SU-DHL-6 (cell line): ENCODE measurements at regions not wholly inside any gene's neighbourhood (a gene's known extent, or its start where the extent isn't known, plus 50 kb on each side); places are given as distances from the start of the nearest gene placed in this dataset.
"Not testable (repeated sequence)": the region's sequence is repeated elsewhere in the genome, so short reads cannot be mapped to it uniquely, and the experiment has no call there.

Experiments used
- H2AFZ ChIP-seq: fragments of 200-600 bp; sonication (generic); 2 replicates; pipeline ENCODE4 v1.6.1; 2014; ENCODE audit warnings: low read depth, mild to moderate bottlenecking, moderate library complexity, mixed read lengths, antibody characterized with exemption, low read length; ENCODE audit not compliant: severe bottlenecking
- H3F3A ChIP-seq: fragments of 200-600 bp; shearing (Covaris generic); 2 replicates; pipeline ENCODE4 v1.6.0; 2016; ENCODE audit warnings: antibody characterized with exemption, mild to moderate bottlenecking; ENCODE audit not compliant: insufficient read depth
- H3K27ac ChIP-seq: fragments of 200-600 bp; sonication (generic); 2 replicates; pipeline ENCODE4 v1.5.1; 2016; ENCODE audit warnings: low read depth, mild to moderate bottlenecking, low read length, moderate library complexity, mixed read lengths
- H3K27me3 ChIP-seq: fragments of 200-600 bp; sonication (generic), shearing (Covaris generic); 2 replicates; pipeline ENCODE4 v1.6.0; 2014; ENCODE audit warnings: mild to moderate bottlenecking, low read length
- H3K36me3 ChIP-seq: fragments of 200-600 bp; sonication (generic); 2 replicates; pipeline ENCODE4 v1.6.1; 2014; ENCODE audit warnings: mild to moderate bottlenecking, low read length, mixed read lengths
- H3K4me2 ChIP-seq: fragments of 300-600, 200-600 bp; shearing (Covaris generic), sonication (generic); 2 replicates; pipeline ENCODE4 v1.6.0; 2014; ENCODE audit warnings: low read length, low read depth, mild to moderate bottlenecking; ENCODE audit not compliant: poor library complexity, severe bottlenecking
- H3K4me3 ChIP-seq: fragments of 200-600 bp; sonication (generic); 2 replicates; pipeline ENCODE4 v1.5.1; 2014; ENCODE audit warnings: antibody characterized with exemption, low read length, mild to moderate bottlenecking, mixed read lengths; ENCODE audit not compliant: insufficient read depth, poor library complexity, severe bottlenecking
- H3K79me2 ChIP-seq: fragments of 200-600 bp; sonication (generic); 2 replicates; pipeline ENCODE4 v1.6.1; 2014; ENCODE audit warnings: mild to moderate bottlenecking, low read length, moderate library complexity; ENCODE audit not compliant: insufficient read depth
- H3K9ac ChIP-seq: fragments of 200-600 bp; sonication (generic); 2 replicates; pipeline ENCODE4 v1.7.0; 2014; ENCODE audit warnings: mild to moderate bottlenecking, low read length
- H3K9me2 ChIP-seq: fragments of 200-600 bp; sonication (generic); replicated peaks from 2 replicates; pipeline ENCODE4 v1.6.1; 2014; ENCODE audit warnings: low read length; ENCODE audit not compliant: insufficient read depth
- H3K9me3 ChIP-seq: fragments of 200-600 bp; sonication (generic); 2 replicates; pipeline ENCODE4 v1.6.1; 2014; ENCODE audit warnings: low read length, mixed read lengths; ENCODE audit not compliant: insufficient read depth
- H4K20me1 ChIP-seq: fragments of 200-600 bp; sonication (generic); 2 replicates; pipeline ENCODE4 v1.6.1; 2014; ENCODE audit warnings: low read depth, mild to moderate bottlenecking, antibody characterized with exemption, low read length, moderate library complexity, mixed read lengths
- EZH2phosphoT487 ChIP-seq: fragments of 200-600 bp; sonication (generic), shearing (Covaris generic); conservative IDR thresholded peaks from 2 replicates; pipeline ENCODE4 v1.6.1; 2018; ENCODE audit warnings: mild to moderate bottlenecking, antibody characterized with exemption, low read length, moderate library complexity, mixed read lengths
- TF ChIP-seq, protein P1 (sequence below): fragments of 200-600 bp; sonication (generic); IDR thresholded peaks from one replicate; pipeline ENCODE4 v1.5.1; 2017; ENCODE audit warnings: antibody characterized with exemption, mild to moderate bottlenecking, low read length, moderate library complexity; ENCODE audit not compliant: insufficient read depth, poor library complexity, severe bottlenecking

DNA sequence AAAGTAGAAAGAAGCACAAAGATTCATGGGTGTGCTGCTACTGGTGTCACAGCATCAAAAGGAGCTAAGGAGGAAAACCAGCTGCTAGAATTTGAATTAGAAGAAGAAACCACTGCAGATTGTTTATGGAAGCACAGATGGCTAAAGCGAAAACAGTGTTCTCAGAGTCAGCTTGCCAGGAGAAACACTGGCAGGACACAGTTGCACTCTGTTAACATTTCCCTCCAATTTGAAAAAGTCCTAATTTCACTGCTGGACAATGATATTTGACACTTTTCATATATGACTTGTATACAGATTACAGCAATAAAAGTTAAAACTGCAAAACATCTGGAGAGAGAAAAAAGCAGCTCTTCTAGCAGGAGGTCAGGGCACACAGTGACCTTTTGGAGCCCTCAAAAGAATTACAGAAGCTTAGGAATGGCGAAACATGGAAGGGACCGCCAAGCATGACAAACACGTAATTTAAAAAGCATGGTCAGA lies 314.5 kb downstream of the COL12A1 start:
- no peak overlapping the region for H3K4me3 ChIP-seq
- H2AFZ ChIP-seq, result no peak overlapping the region
- H3F3A ChIP-seq, result no peaks in the 10 kb centered on the region
- TF ChIP-seq EZH2phosphoT487, result no peak
- TF ChIP-seq, protein P1, sequence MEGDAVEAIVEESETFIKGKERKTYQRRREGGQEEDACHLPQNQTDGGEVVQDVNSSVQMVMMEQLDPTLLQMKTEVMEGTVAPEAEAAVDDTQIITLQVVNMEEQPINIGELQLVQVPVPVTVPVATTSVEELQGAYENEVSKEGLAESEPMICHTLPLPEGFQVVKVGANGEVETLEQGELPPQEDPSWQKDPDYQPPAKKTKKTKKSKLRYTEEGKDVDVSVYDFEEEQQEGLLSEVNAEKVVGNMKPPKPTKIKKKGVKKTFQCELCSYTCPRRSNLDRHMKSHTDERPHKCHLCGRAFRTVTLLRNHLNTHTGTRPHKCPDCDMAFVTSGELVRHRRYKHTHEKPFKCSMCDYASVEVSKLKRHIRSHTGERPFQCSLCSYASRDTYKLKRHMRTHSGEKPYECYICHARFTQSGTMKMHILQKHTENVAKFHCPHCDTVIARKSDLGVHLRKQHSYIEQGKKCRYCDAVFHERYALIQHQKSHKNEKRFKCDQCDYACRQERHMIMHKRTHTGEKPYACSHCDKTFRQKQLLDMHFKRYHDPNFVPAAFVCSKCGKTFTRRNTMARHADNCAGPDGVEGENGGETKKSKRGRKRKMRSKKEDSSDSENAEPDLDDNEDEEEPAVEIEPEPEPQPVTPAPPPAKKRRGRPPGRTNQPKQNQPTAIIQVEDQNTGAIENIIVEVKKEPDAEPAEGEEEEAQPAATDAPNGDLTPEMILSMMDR, result no peak
- no peak overlapping the region for H3K9ac ChIP-seq
- H3K27ac ChIP-seq, result no peak overlapping the region
- no peaks in the 10 kb centered on the region for H3K9me2 ChIP-seq
- no peaks in the 10 kb centered on the region for H3K36me3 ChIP-seq
- H3K27me3 ChIP-seq, result no peaks in the 10 kb centered on the region
- no peak overlapping the region for H3K4me2 ChIP-seq
- H3K9me3 ChIP-seq, result no peaks in the 10 kb centered on the region
- H3K79me2 ChIP-seq, result no peaks in the 10 kb centered on the region
- H4K20me1 ChIP-seq, result no peaks in the 10 kb centered on the region

DNA sequence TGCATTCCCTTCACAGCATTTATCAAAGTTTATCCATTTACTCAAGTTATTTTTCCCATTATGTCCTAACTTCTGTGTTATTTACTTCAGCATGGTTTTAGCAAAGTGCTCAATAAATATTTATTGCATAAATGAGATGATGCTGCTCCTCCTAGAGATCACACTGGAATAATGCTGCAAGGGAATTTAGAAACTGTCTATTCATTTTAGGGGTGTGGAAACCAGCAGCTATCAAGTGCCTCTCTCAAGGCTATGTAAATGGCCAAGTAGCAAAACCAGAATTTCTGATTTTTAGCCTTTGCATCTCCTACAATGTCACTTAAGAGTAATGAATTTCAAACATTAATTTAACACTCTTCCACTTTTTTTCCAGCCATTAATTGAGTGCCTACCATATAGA lies 316.2 kb downstream of the COL12A1 start:
- Histone ChIP-seq H3F3A (no peaks in the 10 kb centered on the region), H3K36me3 (no peaks in the 10 kb centered on the region), H3K9me2 (no peaks in the 10 kb centered on the region), H2AFZ (no peak overlapping the region), H3K9me3 (no peaks in the 10 kb centered on the region), H4K20me1 (no peaks in the 10 kb centered on the region), H3K4me2 (no peak overlapping the region), H3K79me2 (no peaks in the 10 kb centered on the region), H3K27ac (no peak overlapping the region), H3K4me3 (no peak overlapping the region), H3K27me3 (no peaks in the 10 kb centered on the region), H3K9ac (no peak overlapping the region)
- TF ChIP-seq EZH2phosphoT487, result no peak
- TF ChIP-seq, protein P1, result no peak

DNA sequence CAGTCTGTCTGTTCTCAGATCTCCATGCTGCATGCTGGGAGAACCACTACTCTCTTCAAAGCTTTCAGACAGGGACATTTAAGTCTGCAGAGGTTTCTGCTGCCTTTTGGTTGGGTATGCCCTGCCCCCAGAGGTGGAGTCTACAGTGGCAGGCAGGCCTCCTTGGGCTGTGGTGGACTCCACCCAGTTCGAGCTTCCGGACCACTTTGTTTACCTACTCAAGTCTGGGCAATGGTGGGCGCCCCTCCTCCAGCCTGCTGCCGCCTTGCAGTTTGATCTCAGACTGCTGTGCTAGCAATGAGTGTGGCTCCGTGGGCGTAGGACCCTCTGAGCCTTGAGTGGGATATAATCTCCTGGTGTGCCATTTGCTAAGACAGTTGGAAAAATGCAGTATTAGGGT lies 317.1 kb downstream of the COL12A1 start:
- H3F3A ChIP-seq, H3K9me2 ChIP-seq, H3K4me2 ChIP-seq, H4K20me1 ChIP-seq, H3K27ac ChIP-seq, H3K79me2 ChIP-seq, H3K9me3 ChIP-seq, H2AFZ ChIP-seq, H3K4me3 ChIP-seq, H3K27me3 ChIP-seq, H3K36me3 ChIP-seq, H3K9ac ChIP-seq: not testable (repeated sequence)

DNA sequence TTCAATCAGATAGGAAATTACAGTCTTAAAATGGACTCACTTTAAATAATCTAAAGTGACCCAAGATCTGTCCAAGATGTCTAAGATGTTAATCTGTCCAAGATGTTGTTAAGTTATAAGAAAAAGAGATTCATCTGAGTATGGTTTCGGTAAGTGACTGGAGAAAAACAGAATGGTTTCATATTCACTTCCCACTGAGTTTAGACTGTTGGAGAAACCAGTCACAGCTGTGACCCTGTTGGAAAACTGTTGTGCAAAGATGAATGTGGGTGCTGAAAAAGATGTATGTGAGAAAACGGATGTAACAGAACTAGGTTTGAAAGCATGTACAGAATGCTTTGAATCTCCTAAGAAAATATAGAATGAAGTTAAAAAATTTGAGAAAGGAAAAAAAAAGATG lies 325.9 kb downstream of the COL12A1 start:
- no peaks in the 10 kb centered on the region for H3F3A ChIP-seq
- no peak overlapping the region for H3K9ac ChIP-seq
- no peaks in the 10 kb centered on the region for H3K9me2 ChIP-seq
- no peak overlapping the region for H2AFZ ChIP-seq
- H3K9me3 ChIP-seq, result no peaks in the 10 kb centered on the region
- no peaks in the 10 kb centered on the region for H4K20me1 ChIP-seq
- H3K4me2 ChIP-seq, result no peak overlapping the region
- no peak overlapping the region for H3K4me3 ChIP-seq
- no peak overlapping the region for H3K27ac ChIP-seq
- H3K27me3 ChIP-seq, result no peaks in the 10 kb centered on the region
- no peak for TF ChIP-seq EZH2phosphoT487
- TF ChIP-seq, protein P1, result no peak
- no peaks in the 10 kb centered on the region for H3K79me2 ChIP-seq
- H3K36me3 ChIP-seq, result no peaks in the 10 kb centered on the region
